Fibroblast of lung (primary cell): ENCODE measurements at regions not wholly inside any gene's neighbourhood (a gene's known extent, or its start where the extent isn't known, plus 50 kb on each side); places are given as distances from the start of the nearest gene placed in this dataset.

ENCODE experiments used
- EZH2 ChIP-seq: IDR thresholded peaks from 2 replicates; pipeline ENCODE4 v1.5.1; 2012; ENCODE audit warnings: low read length, control low read depth, mild to moderate bottlenecking; ENCODE audit errors: missing control alignments
- TF ChIP-seq, protein P1 (sequence below), 2 donors: IDR thresholded peaks in 1 of 2; conservative IDR thresholded peaks in 1 of 2; 1 replicate in 1 of 2; 2 replicates in 1 of 2; pipeline ENCODE4 v1.5.1; 2011 to 2012; ENCODE audit warnings: low read length in 2 of 2, control low read depth in 1 of 2, inconsistent platforms in 1 of 2, low read depth in 1 of 2, mild to moderate bottlenecking in 1 of 2

- TF ChIP-seq, protein P1, sequence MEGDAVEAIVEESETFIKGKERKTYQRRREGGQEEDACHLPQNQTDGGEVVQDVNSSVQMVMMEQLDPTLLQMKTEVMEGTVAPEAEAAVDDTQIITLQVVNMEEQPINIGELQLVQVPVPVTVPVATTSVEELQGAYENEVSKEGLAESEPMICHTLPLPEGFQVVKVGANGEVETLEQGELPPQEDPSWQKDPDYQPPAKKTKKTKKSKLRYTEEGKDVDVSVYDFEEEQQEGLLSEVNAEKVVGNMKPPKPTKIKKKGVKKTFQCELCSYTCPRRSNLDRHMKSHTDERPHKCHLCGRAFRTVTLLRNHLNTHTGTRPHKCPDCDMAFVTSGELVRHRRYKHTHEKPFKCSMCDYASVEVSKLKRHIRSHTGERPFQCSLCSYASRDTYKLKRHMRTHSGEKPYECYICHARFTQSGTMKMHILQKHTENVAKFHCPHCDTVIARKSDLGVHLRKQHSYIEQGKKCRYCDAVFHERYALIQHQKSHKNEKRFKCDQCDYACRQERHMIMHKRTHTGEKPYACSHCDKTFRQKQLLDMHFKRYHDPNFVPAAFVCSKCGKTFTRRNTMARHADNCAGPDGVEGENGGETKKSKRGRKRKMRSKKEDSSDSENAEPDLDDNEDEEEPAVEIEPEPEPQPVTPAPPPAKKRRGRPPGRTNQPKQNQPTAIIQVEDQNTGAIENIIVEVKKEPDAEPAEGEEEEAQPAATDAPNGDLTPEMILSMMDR (conservative IDR thresholded peaks at IDR 0.05 in 1 of 2, IDR thresholded peaks at IDR 0.05 in 1 of 2; ENCODE audit: low read depth in 1 of 2, low read length in 2 of 2) = no peak
- TF ChIP-seq EZH2 = no peak
Measured at GRCh38 chr1:193703121-193703520, 516.7 kb upstream of the B3GALT2 start.
